Parathyroid adenoma (tissue), 2 donors: ENCODE measurements at regions not wholly inside any gene's neighbourhood (a gene's known extent, or its start where the extent isn't known, plus 50 kb on each side); places are given as distances from the start of the nearest gene placed in this dataset.
"Not testable (repeated sequence)": the region's sequence is repeated elsewhere in the genome, so short reads cannot be mapped to it uniquely, and the experiment has no call there.

ENCODE experiments used
- H2AFZ ChIP-seq: fragments of 300-600 bp; sonication (generic); one replicate; pipeline ENCODE4 v1.7.0; 2017; ENCODE audit warnings: antibody characterized with exemption, mild to moderate bottlenecking
- H3K27ac ChIP-seq: fragments of 300-600 bp; sonication (generic); one replicate; pipeline ENCODE4 v1.7.0; 2017
- H3K27me3 ChIP-seq: fragments of 300-600 bp; sonication (generic); one replicate; pipeline ENCODE4 v1.7.0; 2017; ENCODE audit warnings: low read length; ENCODE audit not compliant: control insufficient read depth, insufficient read depth
- H3K36me3 ChIP-seq: fragments of 300-600 bp; sonication (generic); one replicate; pipeline ENCODE4 v1.7.0; 2017; ENCODE audit warnings: low read length; ENCODE audit not compliant: control insufficient read depth, insufficient read depth
- H3K4me1 ChIP-seq: fragments of 300-600 bp; sonication (generic); one replicate; pipeline ENCODE4 v1.7.0; 2017; ENCODE audit warnings: control low read depth
- H3K4me2 ChIP-seq: fragments of 300-600 bp; sonication (generic); one replicate; pipeline ENCODE4 v1.7.0; 2017; ENCODE audit warnings: low read length
- H3K4me3 ChIP-seq: fragments of 300-600 bp; sonication (generic); one replicate; pipeline ENCODE4 v1.7.0; 2017; ENCODE audit warnings: low read depth, low read length
- H3K79me2 ChIP-seq: fragments of 300-600 bp; sonication (generic); one replicate; pipeline ENCODE4 v1.7.0; 2017; ENCODE audit warnings: control low read depth
- H3K9ac ChIP-seq: fragments of 300-600 bp; sonication (generic); one replicate; pipeline ENCODE4 v1.7.0; 2017; ENCODE audit warnings: mild to moderate bottlenecking
- H3K9me3 ChIP-seq: fragments of 300-600 bp; sonication (generic); one replicate; pipeline ENCODE4 v1.7.0; 2017; ENCODE audit warnings: low read length; ENCODE audit not compliant: control insufficient read depth
- TF ChIP-seq, protein P1 (sequence below): fragments of 300-600 bp; sonication (generic); IDR thresholded peaks from one replicate; pipeline ENCODE4 v1.7.0; 2017; ENCODE audit warnings: antibody characterized with exemption, mild to moderate bottlenecking
- donor health status: primary hyperparathyroidism.

DNA sequence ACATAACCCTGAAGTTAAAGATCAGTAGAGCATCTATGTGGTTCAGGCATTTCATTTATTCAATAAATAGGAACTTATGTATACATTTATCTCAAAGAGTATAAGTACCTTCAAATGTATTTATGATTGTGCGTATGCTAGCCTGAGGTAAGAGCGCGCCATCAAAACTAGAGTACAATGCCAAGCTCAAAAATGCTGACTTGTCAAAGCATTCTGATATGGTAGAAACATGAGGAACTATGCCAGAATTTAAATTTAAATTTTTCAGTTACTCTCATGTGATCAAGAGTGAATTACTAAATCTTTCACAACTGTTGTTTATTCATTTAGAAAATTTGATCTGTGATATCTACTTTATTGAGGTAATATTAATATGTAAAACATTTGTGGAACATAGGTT is 225.5 kb upstream of the CDH8 start:
- TF ChIP-seq, protein P1, sequence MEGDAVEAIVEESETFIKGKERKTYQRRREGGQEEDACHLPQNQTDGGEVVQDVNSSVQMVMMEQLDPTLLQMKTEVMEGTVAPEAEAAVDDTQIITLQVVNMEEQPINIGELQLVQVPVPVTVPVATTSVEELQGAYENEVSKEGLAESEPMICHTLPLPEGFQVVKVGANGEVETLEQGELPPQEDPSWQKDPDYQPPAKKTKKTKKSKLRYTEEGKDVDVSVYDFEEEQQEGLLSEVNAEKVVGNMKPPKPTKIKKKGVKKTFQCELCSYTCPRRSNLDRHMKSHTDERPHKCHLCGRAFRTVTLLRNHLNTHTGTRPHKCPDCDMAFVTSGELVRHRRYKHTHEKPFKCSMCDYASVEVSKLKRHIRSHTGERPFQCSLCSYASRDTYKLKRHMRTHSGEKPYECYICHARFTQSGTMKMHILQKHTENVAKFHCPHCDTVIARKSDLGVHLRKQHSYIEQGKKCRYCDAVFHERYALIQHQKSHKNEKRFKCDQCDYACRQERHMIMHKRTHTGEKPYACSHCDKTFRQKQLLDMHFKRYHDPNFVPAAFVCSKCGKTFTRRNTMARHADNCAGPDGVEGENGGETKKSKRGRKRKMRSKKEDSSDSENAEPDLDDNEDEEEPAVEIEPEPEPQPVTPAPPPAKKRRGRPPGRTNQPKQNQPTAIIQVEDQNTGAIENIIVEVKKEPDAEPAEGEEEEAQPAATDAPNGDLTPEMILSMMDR, result no peak
- Histone ChIP-seq H3K4me1 (no peaks in the 10 kb centered on the region), H3K27me3 (no peaks in the 10 kb centered on the region), H3K9me3 (no peaks in the 10 kb centered on the region), H3K4me2 (no peak overlapping the region), H3K79me2 (no peaks in the 10 kb centered on the region), H3K4me3 (no peak overlapping the region), H3K27ac (no peak overlapping the region), H3K36me3 (no peaks in the 10 kb centered on the region), H2AFZ (no peak overlapping the region), H3K9ac (no peak overlapping the region)

DNA sequence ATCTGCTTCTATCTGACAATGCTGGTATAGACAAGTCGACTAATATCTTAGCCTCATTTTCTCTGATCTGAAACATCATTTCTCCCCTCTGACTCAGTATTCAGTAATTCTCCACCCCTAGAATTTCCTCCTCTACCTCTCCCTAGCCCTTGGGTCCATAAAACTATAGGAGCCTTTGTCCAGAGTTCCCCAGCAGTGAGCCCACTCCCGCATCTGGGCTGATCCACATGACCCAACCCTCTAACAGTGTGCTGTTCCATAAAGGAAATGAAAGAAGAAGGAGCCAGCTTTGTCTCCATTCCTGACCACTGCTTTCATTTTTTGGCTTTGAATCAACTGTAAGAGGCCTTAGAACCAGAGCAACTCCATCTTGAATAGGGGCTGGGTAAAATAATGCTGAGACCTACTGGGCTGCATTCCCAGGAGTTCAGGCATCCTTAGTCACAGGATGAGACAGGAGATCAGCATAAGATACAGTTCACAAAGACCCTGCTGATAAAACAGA is 222.7 kb upstream of the CDH8 start:
- H3K4me3 ChIP-seq, H3K27me3 ChIP-seq, H3K4me1 ChIP-seq, H2AFZ ChIP-seq, H3K9me3 ChIP-seq, H3K4me2 ChIP-seq, H3K79me2 ChIP-seq, H3K36me3 ChIP-seq, H3K9ac ChIP-seq, H3K27ac ChIP-seq: not testable (repeated sequence)

DNA sequence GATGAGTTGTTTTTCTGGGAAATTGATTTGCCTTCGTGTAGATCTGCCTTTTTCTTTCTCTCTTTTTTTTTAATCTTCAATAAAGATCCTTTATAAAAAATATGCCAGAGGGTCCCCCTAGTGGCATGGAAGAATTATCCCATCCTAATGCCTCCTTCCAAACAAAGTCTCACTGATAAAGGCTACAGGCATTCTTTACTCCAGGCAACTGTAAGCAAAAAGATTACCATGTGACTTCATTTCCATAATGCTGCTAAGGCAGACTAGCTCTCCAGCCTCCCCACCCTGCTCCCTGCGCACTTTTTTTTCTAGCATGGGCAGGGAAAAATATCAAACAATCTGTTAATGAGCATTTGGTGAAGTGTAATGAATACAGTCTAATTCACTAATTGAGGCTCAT is 220.2 kb upstream of the CDH8 start:
- Histone ChIP-seq H3K79me2 (no peaks in the 10 kb centered on the region), H3K4me2 (no peak overlapping the region), H3K4me3 (no peak overlapping the region), H3K9me3 (no peaks in the 10 kb centered on the region), H2AFZ (no peak overlapping the region), H3K9ac (no peak overlapping the region), H3K4me1 (no peaks in the 10 kb centered on the region), H3K27me3 (no peaks in the 10 kb centered on the region), H3K36me3 (no peaks in the 10 kb centered on the region), H3K27ac (no peak overlapping the region)
- TF ChIP-seq, protein P1, result no peak

DNA sequence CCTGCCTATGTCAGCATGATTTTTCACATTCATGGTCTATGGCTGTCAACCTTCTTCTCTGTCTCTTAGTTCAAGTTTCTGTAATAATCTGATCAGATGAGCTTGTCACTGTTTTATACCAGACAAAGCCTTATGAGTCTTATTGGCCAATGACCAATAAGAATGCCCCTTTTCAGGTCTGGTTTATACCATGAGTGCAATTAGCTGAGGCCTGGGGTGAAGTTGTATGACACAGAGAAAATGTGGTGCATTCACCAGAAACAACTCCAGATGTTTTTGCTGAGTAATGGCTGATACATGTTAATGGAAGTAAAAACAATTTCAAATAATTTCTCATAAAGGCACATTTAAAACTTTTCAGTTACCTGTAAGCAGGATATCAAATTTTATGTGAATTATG is 218.6 kb upstream of the CDH8 start:
- Histone ChIP-seq H3K4me2 (no peak overlapping the region), H3K79me2 (no peaks in the 10 kb centered on the region), H3K9ac (no peak overlapping the region), H3K27ac (no peak overlapping the region), H3K9me3 (no peaks in the 10 kb centered on the region), H3K27me3 (no peaks in the 10 kb centered on the region), H3K36me3 (no peaks in the 10 kb centered on the region), H2AFZ (no peak overlapping the region), H3K4me1 (no peaks in the 10 kb centered on the region), H3K4me3 (no peak overlapping the region)
- TF ChIP-seq, protein P1, result no peak

DNA sequence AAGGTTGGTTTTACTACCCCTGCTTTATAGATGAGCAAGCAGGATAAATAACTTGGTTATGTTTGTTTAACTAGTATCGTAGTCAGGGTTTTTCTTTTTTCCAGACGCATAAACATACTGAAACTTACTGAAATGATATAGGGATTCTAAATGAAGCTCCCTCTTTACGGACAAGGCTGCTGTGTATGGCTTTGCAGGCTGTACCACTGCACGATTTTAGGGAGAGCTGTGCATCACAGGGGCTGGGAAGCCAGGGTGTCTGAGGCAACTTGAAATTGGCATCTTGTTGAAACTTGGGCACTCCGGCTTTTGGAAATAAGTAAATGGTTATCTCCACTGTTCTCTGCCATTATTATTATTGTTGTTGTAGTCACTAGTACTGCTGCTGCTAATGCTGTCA is 218.1 kb upstream of the CDH8 start:
- Histone ChIP-seq H3K36me3 (no peaks in the 10 kb centered on the region), H3K27ac (no peak overlapping the region), H3K9ac (no peak overlapping the region), H3K4me2 (no peak overlapping the region), H3K79me2 (no peaks in the 10 kb centered on the region), H3K4me3 (no peak overlapping the region), H3K4me1 (no peaks in the 10 kb centered on the region), H3K27me3 (no peaks in the 10 kb centered on the region), H3K9me3 (no peaks in the 10 kb centered on the region), H2AFZ (no peak overlapping the region)
- TF ChIP-seq, protein P1, result no peak
